GM12878 (cell line): ENCODE measurements at regions not wholly inside any gene's neighbourhood (a gene's known extent, or its start where the extent isn't known, plus 50 kb on each side); places are given as distances from the start of the nearest gene placed in this dataset.

Source experiments
- ATAC-seq: fragments of 200-7000 bp; cut with Tn5 transposase; 3 replicates; pipeline ENCODE4 v1.9.1; 2020; ENCODE audit warnings: mild to moderate bottlenecking, moderate library complexity
- BruUV-seq: library from RNA; stranded (reverse); fragments of 400-500 nt; replicated peaks from 2 replicates; lab custom pipeline; 2021; lab: Mats Ljungman, UMichigan
- CTCF ChIA-PET: fragments of 300-600 bp; sonication (Branson Sonifier 250); formaldehyde crosslinking; extraction: SDS; loops from one replicate; lab custom pipeline; 2021; ENCODE audit warnings: inconsistent platforms; lab: Yijun Ruan, JAX
- POLR2A ChIA-PET: fragments of 350-600 bp; formaldehyde crosslinking; extraction: SDS; loops from one replicate; lab custom pipeline; 2021; ENCODE audit warnings: inconsistent platforms; lab: Charles Lee
- RAD21 ChIA-PET: fragments of 300-600 bp; sonication (Branson Sonifier 250); formaldehyde crosslinking; loops from one replicate; lab custom pipeline; 2023; ENCODE audit warnings: antibody characterized with exemption; ENCODE audit not compliant: unreplicated experiment; lab: Charles Lee
- SMC1A ChIA-PET: fragments of 300-600 bp; sonication (Branson Sonifier 250); formaldehyde crosslinking; loops from one replicate; lab custom pipeline; 2023; ENCODE audit not compliant: unreplicated experiment, uncharacterized antibody; lab: Charles Lee
- DNase-seq: peaks from one replicate; pipeline ENCODE4 v3.0.0-alpha.2; 2011; ENCODE audit warnings: low read depth, low spot score
- FAIRE-seq: peaks from 3 replicates; lab custom pipeline; 2011; peaks lifted over from hg19 to GRCh38; lab: Jason Lieb, UNC
- H2AFZ ChIP-seq: 2 replicates; pipeline ENCODE4 v1.6.0; 2011; ENCODE audit warnings: low read depth, low read length, control low read depth; ENCODE audit not compliant: control insufficient read depth
- H3K27ac ChIP-seq: 2 replicates; pipeline ENCODE4 v1.5.1; 2011; ENCODE audit warnings: control low read depth; ENCODE audit not compliant: control insufficient read depth, insufficient read depth
- H3K27me3 ChIP-seq, 2 experiments: replicated peaks in 1 of 2; 2 replicates each; pipeline versions ENCODE4 v1.6.0 to v1.6.1; 2011; ENCODE audit warnings: low read length in 1 of 2; ENCODE audit not compliant: control insufficient read depth in 2 of 2, insufficient read depth in 2 of 2
- H3K36me3 ChIP-seq, 2 experiments: 2 replicates each; pipeline ENCODE4 v1.5.1; 2011; ENCODE audit warnings: low read length in 1 of 2; ENCODE audit not compliant: control insufficient read depth in 2 of 2, insufficient read depth in 2 of 2
- H3K4me1 ChIP-seq: 2 replicates; pipeline ENCODE4 v1.6.1; 2011; ENCODE audit warnings: mild to moderate bottlenecking, low read length, moderate library complexity, mixed read lengths; ENCODE audit not compliant: control insufficient read depth, insufficient read depth
- H3K4me2 ChIP-seq: 2 replicates; pipeline ENCODE4 v1.6.0; 2011; ENCODE audit warnings: control low read depth; ENCODE audit not compliant: control insufficient read depth, insufficient read depth
- H3K4me3 ChIP-seq: fragments of 200-600 bp; sonication (generic); 2 replicates; pipeline ENCODE4 v1.5.1; 2016
- H3K79me2 ChIP-seq: 2 replicates; pipeline ENCODE4 v1.6.0; 2011; ENCODE audit warnings: low read length; ENCODE audit not compliant: control insufficient read depth, insufficient read depth
- H3K9ac ChIP-seq: 2 replicates; pipeline ENCODE4 v1.8.0; 2011; ENCODE audit warnings: low read length, control low read depth, mixed read lengths; ENCODE audit not compliant: control insufficient read depth, insufficient read depth
- H3K9me3 ChIP-seq: replicated peaks from 3 replicates; pipeline ENCODE4 v1.5.1; 2011; ENCODE audit warnings: mild to moderate bottlenecking, low read length; ENCODE audit not compliant: control insufficient read depth, insufficient read depth
- H4K20me1 ChIP-seq: 2 replicates; pipeline ENCODE4 v1.6.0; 2011; ENCODE audit not compliant: control insufficient read depth, insufficient read depth
- ATF7 ChIP-seq: fragments of 450-650 bp; IDR thresholded peaks from 2 replicates; pipeline ENCODE4 v1.6.1; 2016; ENCODE audit warnings: low read depth, mild to moderate bottlenecking
- BACH1 ChIP-seq: fragments of 450-650 bp; IDR thresholded peaks from 2 replicates; pipeline ENCODE4 v1.6.1; 2017; ENCODE audit warnings: mild to moderate bottlenecking, borderline replicate concordance
- BCLAF1 ChIP-seq: fragments of 450-650 bp; IDR thresholded peaks from 2 replicates; pipeline ENCODE4 v1.6.1; 2017; ENCODE audit warnings: antibody characterized with exemption, mild to moderate bottlenecking, moderate library complexity
- BMI1 ChIP-seq: fragments of 450-650 bp; IDR thresholded peaks from 2 replicates; pipeline ENCODE4 v1.6.1; 2016; ENCODE audit warnings: mild to moderate bottlenecking, moderate library complexity, borderline replicate concordance
- E2F8 ChIP-seq: fragments of 450-650 bp; IDR thresholded peaks from 2 replicates; pipeline ENCODE4 v1.6.1; 2018; ENCODE audit warnings: mild to moderate bottlenecking, low read depth, moderate library complexity; ENCODE audit not compliant: partially characterized antibody
- GATAD2B ChIP-seq: fragments of 450-650 bp; conservative IDR thresholded peaks from 2 replicates; pipeline ENCODE4 v1.6.1; 2017; ENCODE audit warnings: low read depth, mild to moderate bottlenecking, moderate library complexity
- JUND ChIP-seq: IDR thresholded peaks from 2 replicates; pipeline ENCODE4 v1.6.1; 2012; ENCODE audit warnings: low read depth, mild to moderate bottlenecking, low read length, improper control_type of control experiment, moderate library complexity
- MEF2A ChIP-seq: IDR thresholded peaks from 2 replicates; pipeline ENCODE4 v1.6.1; 2011; ENCODE audit warnings: low read depth, mild to moderate bottlenecking, low read length, moderate library complexity; ENCODE audit not compliant: insufficient read depth
- MTA3 ChIP-seq: IDR thresholded peaks from 2 replicates; pipeline ENCODE4 v1.6.1; 2012; ENCODE audit warnings: low read length, inconsistent platforms, borderline replicate concordance
- NR2C2 ChIP-seq: IDR thresholded peaks from 2 replicates; pipeline ENCODE4 v1.6.1; 2011; ENCODE audit warnings: borderline replicate concordance, low read depth; ENCODE audit not compliant: control insufficient read depth, insufficient read length
- PAX8 ChIP-seq: fragments of 450-650 bp; IDR thresholded peaks from 2 replicates; pipeline ENCODE4 v1.6.1; 2017; ENCODE audit warnings: mild to moderate bottlenecking, moderate library complexity
- POLR2AphosphoS2 ChIP-seq: IDR thresholded peaks from 2 replicates; pipeline ENCODE4 v1.6.1; 2011; ENCODE audit warnings: low read depth, mild to moderate bottlenecking, low read length, improper control_type of control experiment, moderate library complexity
- RB1 ChIP-seq: fragments of 450-650 bp; formaldehyde crosslinking; IDR thresholded peaks from 2 replicates; pipeline ENCODE4 v1.6.1; 2017; ENCODE audit warnings: mild to moderate bottlenecking, borderline replicate concordance
- RUNX3 ChIP-seq: IDR thresholded peaks from 2 replicates; pipeline ENCODE4 v1.6.1; 2012; ENCODE audit warnings: low read length, inconsistent platforms
- SMAD1 ChIP-seq: fragments of 450-650 bp; IDR thresholded peaks from 2 replicates; pipeline ENCODE4 v1.6.1; 2018; ENCODE audit warnings: mild to moderate bottlenecking, low read depth; ENCODE audit not compliant: partially characterized antibody
- TARDBP ChIP-seq: IDR thresholded peaks from 2 replicates; pipeline ENCODE4 v1.6.1; 2016; ENCODE audit warnings: borderline replicate concordance
- TCF3 ChIP-seq: IDR thresholded peaks from 2 replicates; pipeline ENCODE4 v1.6.1; 2012; ENCODE audit warnings: low read depth, mild to moderate bottlenecking, low read length, borderline replicate concordance; ENCODE audit not compliant: insufficient read depth
- TCF7 ChIP-seq: IDR thresholded peaks from 2 replicates; pipeline ENCODE4 v1.6.1; 2014; ENCODE audit warnings: antibody characterized with exemption, borderline replicate concordance
- ZNF207 ChIP-seq: fragments of 450-650 bp; IDR thresholded peaks from 2 replicates; pipeline ENCODE4 v1.6.1; 2014; ENCODE audit warnings: antibody characterized with exemption, mild to moderate bottlenecking, borderline replicate concordance
- WGBS: methylation state at CpG from one replicate; pipeline ENCODE4 v1.1.6; 2016; ENCODE audit warnings: low lambda C conversion rate; ENCODE audit not compliant: insufficient replicate concordance, insufficient coverage; ENCODE audit errors: missing lambda C conversion rate; 5-methylcytosine and 5-hydroxymethylcytosine counted together
- in situ Hi-C: fragments of 300-500 bp; cut with MboI; formaldehyde crosslinking; loops from 9 replicates; pipeline ENCODE4 v1.14.3; 2018; ENCODE audit warnings: mixed read lengths
- intact Hi-C: fragments of 100-400 bp; cut with micrococcal nuclease; formaldehyde crosslinking; loops from one replicate; pipeline ENCODE4 v1.14.2; 2022; ENCODE audit not compliant: unreplicated experiment
- TF ChIP-seq, protein P1 (sequence below): IDR thresholded peaks from 2 replicates; pipeline ENCODE4 v1.6.1; 2011; ENCODE audit warnings: borderline replicate concordance, low read depth, mild to moderate bottlenecking, moderate library complexity, mixed read lengths, low read length; ENCODE audit not compliant: insufficient read depth; ENCODE audit errors: extremely low read length

- no peaks in the 10 kb centered on the region for H3K4me1 ChIP-seq
- in situ Hi-C loops, result no loop called here
Observed at GRCh38 chr3:163129287-163129686, 1632.7 kb downstream of the OTOL1 start.

More at GRCh38 chr3:163129287-163129686, 1632.7 kb downstream of the OTOL1 start:
- Histone ChIP-seq H2AFZ (no peak overlapping the region), H3K9ac (no peak overlapping the region), H3K79me2 (no peaks in the 10 kb centered on the region), H3K4me2 (no peak overlapping the region), H3K36me3 (no peaks in the 10 kb centered on the region), H3K27ac (no peak overlapping the region), H3K9me3 (no peaks in the 10 kb centered on the region; the same call in 2 of the 3 replicates), H3K4me3 (no peak overlapping the region), H3K27me3 (no peaks in the 10 kb centered on the region), H4K20me1 (no peaks in the 10 kb centered on the region)
- ATAC-seq (no peak), FAIRE-seq (no peak), DNase-seq (no peak)
- TF ChIP-seq ZNF207 (no peak), E2F8 (no peak), BCLAF1 (no peak), ATF7 (no peak), TCF7 (no peak), SMAD1 (no peak), POLR2AphosphoS2 (no peak), BMI1 (no peak), MTA3 (no peak), BACH1 (no peak), TCF3 (no peak), TARDBP (no peak), MEF2A (no peak), RB1 (no peak), RUNX3 (no peak), NR2C2 (no peak), GATAD2B (no peak), PAX8 (no peak), JUND (no peak)
- TF ChIP-seq, protein P1, sequence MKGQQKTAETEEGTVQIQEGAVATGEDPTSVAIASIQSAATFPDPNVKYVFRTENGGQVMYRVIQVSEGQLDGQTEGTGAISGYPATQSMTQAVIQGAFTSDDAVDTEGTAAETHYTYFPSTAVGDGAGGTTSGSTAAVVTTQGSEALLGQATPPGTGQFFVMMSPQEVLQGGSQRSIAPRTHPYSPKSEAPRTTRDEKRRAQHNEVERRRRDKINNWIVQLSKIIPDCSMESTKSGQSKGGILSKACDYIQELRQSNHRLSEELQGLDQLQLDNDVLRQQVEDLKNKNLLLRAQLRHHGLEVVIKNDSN, result no peak
- intact Hi-C loops, result no loop called here
- ChIA-PET SMC1A (interaction anchor here (1.8 kb wide), 1 partner anchor 10 kb away, joined by 3 read pairs; no protein-coding TSS in a partner anchor), POLR2A (no interaction called here), RAD21 (no interaction called here), CTCF (no interaction called here)
- WGBS, result 54% methylated on average over 3 of the region's 3 CpGs
- BruUV-seq, result no TSS peak
